Hepatocyte (in vitro differentiated cells): ENCODE measurements at regions not wholly inside any gene's neighbourhood (a gene's known extent, or its start where the extent isn't known, plus 50 kb on each side); places are given as distances from the start of the nearest gene placed in this dataset.

ENCODE experiments used
- EZH2 ChIP-seq: fragments of 200-600 bp; sonication (generic); IDR thresholded peaks from 2 replicates; pipeline ENCODE4 v1.6.1; 2016; ENCODE audit warnings: antibody characterized with exemption, mild to moderate bottlenecking, borderline replicate concordance
- EZH2phosphoT487 ChIP-seq: fragments of 200-600 bp; sonication (generic); IDR thresholded peaks from one replicate; pipeline ENCODE4 v1.6.1; 2018; ENCODE audit warnings: antibody characterized with exemption, mild to moderate bottlenecking, low read depth, moderate library complexity; ENCODE audit not compliant: unreplicated experiment, severe bottlenecking
- TF ChIP-seq, protein P1 (sequence below): fragments of 200-600 bp; sonication (generic); IDR thresholded peaks from 2 replicates; pipeline ENCODE4 v1.5.1; 2016; ENCODE audit warnings: antibody characterized with exemption, mild to moderate bottlenecking; ENCODE audit not compliant: poor library complexity

DNA sequence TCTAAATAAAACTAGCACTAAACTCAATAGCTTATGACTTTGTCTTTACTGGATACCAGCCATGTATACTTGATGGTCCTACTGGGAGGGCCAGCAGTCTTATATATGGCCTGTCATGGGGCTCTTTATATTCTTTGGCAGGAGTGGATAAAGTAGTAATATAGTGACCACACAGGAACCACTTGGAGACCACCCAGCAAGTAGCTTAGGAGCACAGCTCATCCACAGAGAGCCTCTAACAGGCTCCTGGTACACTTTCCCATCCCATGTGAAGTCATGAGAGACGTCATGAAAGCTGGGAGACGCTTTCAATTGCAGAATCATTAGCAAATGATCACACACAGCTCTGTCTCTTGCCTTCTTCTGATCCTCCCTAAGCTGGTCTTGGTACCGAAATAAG, 360.9 kb upstream of the ACVR2A start:
- TF ChIP-seq EZH2 = no peak
- TF ChIP-seq, protein P1, sequence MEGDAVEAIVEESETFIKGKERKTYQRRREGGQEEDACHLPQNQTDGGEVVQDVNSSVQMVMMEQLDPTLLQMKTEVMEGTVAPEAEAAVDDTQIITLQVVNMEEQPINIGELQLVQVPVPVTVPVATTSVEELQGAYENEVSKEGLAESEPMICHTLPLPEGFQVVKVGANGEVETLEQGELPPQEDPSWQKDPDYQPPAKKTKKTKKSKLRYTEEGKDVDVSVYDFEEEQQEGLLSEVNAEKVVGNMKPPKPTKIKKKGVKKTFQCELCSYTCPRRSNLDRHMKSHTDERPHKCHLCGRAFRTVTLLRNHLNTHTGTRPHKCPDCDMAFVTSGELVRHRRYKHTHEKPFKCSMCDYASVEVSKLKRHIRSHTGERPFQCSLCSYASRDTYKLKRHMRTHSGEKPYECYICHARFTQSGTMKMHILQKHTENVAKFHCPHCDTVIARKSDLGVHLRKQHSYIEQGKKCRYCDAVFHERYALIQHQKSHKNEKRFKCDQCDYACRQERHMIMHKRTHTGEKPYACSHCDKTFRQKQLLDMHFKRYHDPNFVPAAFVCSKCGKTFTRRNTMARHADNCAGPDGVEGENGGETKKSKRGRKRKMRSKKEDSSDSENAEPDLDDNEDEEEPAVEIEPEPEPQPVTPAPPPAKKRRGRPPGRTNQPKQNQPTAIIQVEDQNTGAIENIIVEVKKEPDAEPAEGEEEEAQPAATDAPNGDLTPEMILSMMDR = no peak
- no peak for TF ChIP-seq EZH2phosphoT487
